Kidney (tissue), 13 donors: ENCODE measurements at regions not wholly inside any gene's neighbourhood (a gene's known extent, or its start where the extent isn't known, plus 50 kb on each side); places are given as distances from the start of the nearest gene placed in this dataset.

ENCODE experiments used
- DNase-seq, 5 donors: peaks; one replicate each; pipeline ENCODE4 v3.0.0-alpha.2; 2013 to 2020
- FAIRE-seq: peaks from 2 replicates; lab custom pipeline; 2012; peaks lifted over from hg19 to GRCh38; lab: Jason Lieb, UNC
- H3K27ac ChIP-seq, 2 donors: one replicate each; pipeline ENCODE4 v1.7.0; 2013; ENCODE audit warnings: low read depth in 2 of 2, low read length in 2 of 2, inconsistent platforms in 1 of 2
- H3K27me3 ChIP-seq: one replicate; pipeline ENCODE4 v1.7.1; 2013; ENCODE audit warnings: low read length, inconsistent platforms; ENCODE audit not compliant: control insufficient read depth, insufficient read depth
- H3K36me3 ChIP-seq, 3 donors: one replicate each; pipeline versions ENCODE4 v1.7.0 to v1.7.1; 2013; ENCODE audit warnings: low read length in 3 of 3, control low read depth in 1 of 3, inconsistent platforms in 1 of 3; ENCODE audit not compliant: insufficient read depth in 3 of 3, control insufficient read depth in 2 of 3
- H3K4me1 ChIP-seq, 3 donors: one replicate each; pipeline versions ENCODE4 v1.7.0 to v1.7.1; 2013; ENCODE audit warnings: low read length in 3 of 3, inconsistent platforms in 1 of 3, low read depth in 1 of 3; ENCODE audit not compliant: control insufficient read depth in 2 of 3, insufficient read depth in 2 of 3
- H3K4me3 ChIP-seq, 3 donors: one replicate each; pipeline versions ENCODE4 v1.7.0 to v1.8.1; 2013; ENCODE audit warnings: low read length in 3 of 3, control low read depth in 1 of 3, inconsistent platforms in 1 of 3
- H3K9ac ChIP-seq, 3 donors: one replicate each; pipeline versions ENCODE4 v1.7.0 to v1.7.1; 2013; ENCODE audit warnings: low read length in 3 of 3, control low read depth in 1 of 3, inconsistent platforms in 1 of 3
- H3K9me3 ChIP-seq, 3 donors: one replicate each; pipeline versions ENCODE4 v1.7.0 to v1.7.1; 2013; ENCODE audit warnings: low read length in 3 of 3, control low read depth in 1 of 3, inconsistent platforms in 1 of 3; ENCODE audit not compliant: control insufficient read depth in 2 of 3, insufficient read depth in 1 of 3
- intact Hi-C: fragments of 100-400 bp; cut with DNase I; formaldehyde crosslinking; loops from one replicate; pipeline ENCODE4 v1.11.1; 2022
- TF ChIP-seq, protein P1 (sequence below): IDR thresholded peaks from 3 replicates; pipeline ENCODE4 v1.5.1; 2012; ENCODE audit warnings: mild to moderate bottlenecking, moderate library complexity, borderline replicate concordance; ENCODE audit not compliant: insufficient read depth; ENCODE audit errors: extremely low read depth
- donor health status: control.
- donor health status: control.
- donor health status: control.
- donor health status: control.
- donor health status: control.
- donor health status: DM: yes; HTN: yes; CAD: no.
- donor health status: Normal renal cell carcinoma (clear cell type).

GRCh38 chr2:6653281-6653750 is 212.4 kb downstream of the CMPK2 start:
- Histone ChIP-seq H3K27ac (no peak overlapping the region), H3K4me1 (no peaks in the 10 kb centered on the region), H3K4me3 (no peak overlapping the region), H3K27me3 (no peaks in the 10 kb centered on the region), H3K9me3 (no peaks in the 10 kb centered on the region), H3K9ac (no peak overlapping the region), H3K36me3 (no peaks in the 10 kb centered on the region)
- intact Hi-C loops = no loop called here
- FAIRE-seq (no peak), DNase-seq (peak in 3 of 5 donors; percentile 20 to 54 (median 44))
- TF ChIP-seq, protein P1, sequence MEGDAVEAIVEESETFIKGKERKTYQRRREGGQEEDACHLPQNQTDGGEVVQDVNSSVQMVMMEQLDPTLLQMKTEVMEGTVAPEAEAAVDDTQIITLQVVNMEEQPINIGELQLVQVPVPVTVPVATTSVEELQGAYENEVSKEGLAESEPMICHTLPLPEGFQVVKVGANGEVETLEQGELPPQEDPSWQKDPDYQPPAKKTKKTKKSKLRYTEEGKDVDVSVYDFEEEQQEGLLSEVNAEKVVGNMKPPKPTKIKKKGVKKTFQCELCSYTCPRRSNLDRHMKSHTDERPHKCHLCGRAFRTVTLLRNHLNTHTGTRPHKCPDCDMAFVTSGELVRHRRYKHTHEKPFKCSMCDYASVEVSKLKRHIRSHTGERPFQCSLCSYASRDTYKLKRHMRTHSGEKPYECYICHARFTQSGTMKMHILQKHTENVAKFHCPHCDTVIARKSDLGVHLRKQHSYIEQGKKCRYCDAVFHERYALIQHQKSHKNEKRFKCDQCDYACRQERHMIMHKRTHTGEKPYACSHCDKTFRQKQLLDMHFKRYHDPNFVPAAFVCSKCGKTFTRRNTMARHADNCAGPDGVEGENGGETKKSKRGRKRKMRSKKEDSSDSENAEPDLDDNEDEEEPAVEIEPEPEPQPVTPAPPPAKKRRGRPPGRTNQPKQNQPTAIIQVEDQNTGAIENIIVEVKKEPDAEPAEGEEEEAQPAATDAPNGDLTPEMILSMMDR = no peak

DNA sequence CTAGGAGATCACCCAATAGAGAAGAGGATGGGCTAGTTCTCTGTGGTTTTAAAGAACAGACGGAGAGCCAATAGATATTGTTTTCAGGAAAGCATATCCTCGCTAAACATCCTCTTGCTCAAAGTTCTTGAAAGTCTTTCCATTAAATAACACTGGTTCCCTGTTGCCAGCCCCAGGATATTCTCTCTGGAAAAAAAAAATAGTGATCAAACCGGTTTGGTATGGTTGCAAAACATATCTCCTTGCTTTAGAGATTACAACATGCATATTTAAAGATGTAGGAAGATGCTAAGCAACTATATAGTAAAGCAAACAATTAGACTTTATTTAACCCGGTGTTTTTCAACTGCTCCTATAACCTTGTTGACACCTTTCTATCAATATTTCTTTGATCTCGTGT is 211.4 kb downstream of the CMPK2 start:
- Histone ChIP-seq H3K9ac (no peak overlapping the region), H3K27ac (no peak overlapping the region), H3K9me3 (no peaks in the 10 kb centered on the region), H3K27me3 (no peaks in the 10 kb centered on the region), H3K4me1 (no peaks in the 10 kb centered on the region), H3K36me3 (no peaks in the 10 kb centered on the region), H3K4me3 (no peak overlapping the region)
- TF ChIP-seq, protein P1 = no peak
- DNase-seq (no peak), FAIRE-seq (no peak)
- intact Hi-C loops = no loop called here

- DNase-seq (no peak), FAIRE-seq (no peak)
- Histone ChIP-seq H3K36me3 (no peaks in the 10 kb centered on the region), H3K9me3 (no peaks in the 10 kb centered on the region), H3K4me3 (no peak overlapping the region), H3K27ac (no peak overlapping the region), H3K4me1 (no peaks in the 10 kb centered on the region), H3K27me3 (no peaks in the 10 kb centered on the region), H3K9ac (no peak overlapping the region)
- intact Hi-C loops = no loop called here
- TF ChIP-seq, protein P1 = no peak
Observed at GRCh38 chr2:6656633-6657032, 209.1 kb downstream of the CMPK2 start.

DNA sequence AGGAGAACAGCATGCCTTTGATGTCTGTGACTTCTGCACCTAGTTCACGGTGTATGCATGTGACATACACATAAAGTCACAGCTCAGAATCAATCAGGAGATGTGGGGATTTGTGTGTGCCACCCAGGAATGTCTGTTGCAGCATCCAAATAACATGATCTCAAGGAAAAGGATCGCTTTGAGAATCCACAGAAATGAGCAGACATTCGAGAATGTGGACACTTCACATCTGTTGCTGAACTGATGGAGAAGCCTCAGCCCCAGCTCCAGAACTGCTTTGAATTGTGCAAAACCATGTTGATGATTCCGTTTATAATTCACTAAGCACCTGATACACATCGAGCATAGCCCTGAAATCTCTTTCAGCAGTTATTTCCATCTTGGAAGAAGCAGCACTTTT is 208.6 kb downstream of the CMPK2 start:
- no peaks in the 10 kb centered on the region for H3K4me1 ChIP-seq
- no peaks in the 10 kb centered on the region for H3K27me3 ChIP-seq
- no peak for DNase-seq
- intact Hi-C loops = no loop called here
- H3K36me3 ChIP-seq = no peaks in the 10 kb centered on the region
- TF ChIP-seq, protein P1 = no peak
- no peak for FAIRE-seq
- H3K9ac ChIP-seq = no peak overlapping the region
- H3K27ac ChIP-seq = no peak overlapping the region
- no peak overlapping the region for H3K4me3 ChIP-seq
- no peaks in the 10 kb centered on the region for H3K9me3 ChIP-seq
